Fibroblast of lung (primary cell): ENCODE measurements at regions not wholly inside any gene's neighbourhood (a gene's known extent, or its start where the extent isn't known, plus 50 kb on each side); places are given as distances from the start of the nearest gene placed in this dataset.

ENCODE experiments used
- DNase-seq, 2 donors: peaks; one replicate each; pipeline versions ENCODE4 v3.0.0 to v3.0.0-alpha.2; 2010; ENCODE audit warnings: low read depth in 2 of 2
- H2AFZ ChIP-seq: 2 replicates; pipeline ENCODE4 v1.5.1; 2012; ENCODE audit warnings: low read length, control low read depth, inconsistent platforms
- H3K27ac ChIP-seq: 2 replicates; pipeline ENCODE4 v1.5.1; 2011; ENCODE audit warnings: low read length, control low read depth; ENCODE audit not compliant: insufficient read depth
- H3K27me3 ChIP-seq: 2 replicates; pipeline ENCODE4 v1.5.1; 2011; ENCODE audit warnings: mild to moderate bottlenecking, low read length; ENCODE audit not compliant: control insufficient read depth, insufficient read depth
- H3K36me3 ChIP-seq: 2 replicates; pipeline ENCODE4 v1.5.1; 2011; ENCODE audit warnings: low read length; ENCODE audit not compliant: control insufficient read depth, insufficient read depth
- H3K4me1 ChIP-seq: 2 replicates; pipeline ENCODE4 v1.5.1; 2011; ENCODE audit warnings: low read length; ENCODE audit not compliant: control insufficient read depth, insufficient read depth; ENCODE audit errors: extremely low read depth
- H3K4me2 ChIP-seq: 2 replicates; pipeline ENCODE4 v1.5.1; 2011; ENCODE audit warnings: low read length, control low read depth; ENCODE audit not compliant: insufficient read depth; ENCODE audit errors: extremely low read depth
- H3K4me3 ChIP-seq, 4 experiments: fragments of 200-600 bp in 1 of 4; sonication (generic) in 1 of 4; replicated peaks in 1 of 4; 2 replicates each; pipeline ENCODE4 v1.5.1; 2011 to 2016; ENCODE audit warnings: low read length in 4 of 4, low read depth in 3 of 4, mild to moderate bottlenecking in 3 of 4, control low read depth in 2 of 4, inconsistent platforms in 1 of 4, mixed read lengths in 1 of 4; ENCODE audit not compliant: insufficient read depth in 1 of 4; ENCODE audit errors: control extremely low read depth in 1 of 4
- H3K79me2 ChIP-seq: 2 replicates; pipeline ENCODE4 v1.5.1; 2012; ENCODE audit warnings: mild to moderate bottlenecking, low read length, inconsistent platforms; ENCODE audit not compliant: control insufficient read depth, insufficient read depth
- H3K9ac ChIP-seq: 2 replicates; pipeline ENCODE4 v1.5.1; 2011; ENCODE audit warnings: mild to moderate bottlenecking, low read length, control low read depth; ENCODE audit not compliant: insufficient read depth
- H3K9me3 ChIP-seq: 2 replicates; pipeline ENCODE4 v1.5.1; 2012; ENCODE audit warnings: low read depth, low read length; ENCODE audit not compliant: control insufficient read depth, insufficient read depth
- H4K20me1 ChIP-seq: 2 replicates; pipeline ENCODE4 v1.5.1; 2011; ENCODE audit warnings: low read length; ENCODE audit not compliant: control insufficient read depth, insufficient read depth; ENCODE audit errors: extremely low read depth
- EZH2 ChIP-seq: IDR thresholded peaks from 2 replicates; pipeline ENCODE4 v1.5.1; 2012; ENCODE audit warnings: low read length, control low read depth, mild to moderate bottlenecking; ENCODE audit errors: missing control alignments
- TF ChIP-seq, protein P1 (sequence below), 2 donors: IDR thresholded peaks in 1 of 2; conservative IDR thresholded peaks in 1 of 2; 1 replicate in 1 of 2; 2 replicates in 1 of 2; pipeline ENCODE4 v1.5.1; 2011 to 2012; ENCODE audit warnings: low read length in 2 of 2, control low read depth in 1 of 2, inconsistent platforms in 1 of 2, low read depth in 1 of 2, mild to moderate bottlenecking in 1 of 2

DNA sequence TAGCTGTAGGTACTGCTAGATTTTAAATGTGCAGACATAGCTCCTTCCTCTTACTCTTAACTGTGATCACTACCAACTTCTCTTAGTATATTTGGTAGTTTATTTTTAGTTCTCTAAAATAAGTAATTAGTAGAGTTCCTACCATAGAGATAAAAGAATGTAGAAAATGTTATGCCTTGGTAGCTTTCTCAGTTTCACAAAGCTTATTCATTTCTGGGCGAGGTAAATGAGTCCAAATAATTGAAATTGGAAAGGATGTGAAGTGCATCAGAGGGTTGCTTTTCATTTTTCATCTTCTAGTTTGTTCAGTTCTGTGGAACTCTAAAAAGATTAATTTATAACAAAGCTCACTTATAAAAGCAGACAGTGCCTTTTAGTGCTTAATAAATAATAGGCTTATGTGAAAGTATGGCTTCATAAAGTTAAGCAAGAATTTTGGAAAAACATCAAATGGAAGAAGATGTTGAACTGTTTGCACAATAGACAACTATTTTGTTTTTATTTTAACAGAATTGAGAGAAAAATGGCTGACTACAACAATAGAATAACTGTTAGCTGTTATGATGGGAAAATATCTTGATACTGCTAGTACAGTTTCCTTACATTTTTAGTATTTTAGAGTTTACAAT is 303.7 kb downstream of the UTRN start:
- Histone ChIP-seq H3K79me2 (no peaks in the 10 kb centered on the region), H3K9ac (no peak overlapping the region), H3K9me3 (no peaks in the 10 kb centered on the region), H3K4me3 (no peak overlapping the region), H3K4me1 (no peaks in the 10 kb centered on the region), H3K4me2 (no peak overlapping the region), H3K27ac (no peak overlapping the region), H3K27me3 (no peaks in the 10 kb centered on the region), H3K36me3 (no peaks in the 10 kb centered on the region), H2AFZ (no peak overlapping the region), H4K20me1 (no peaks in the 10 kb centered on the region)
- peak in 1 of 2 donors; percentile 16 for DNase-seq
- TF ChIP-seq, protein P1, sequence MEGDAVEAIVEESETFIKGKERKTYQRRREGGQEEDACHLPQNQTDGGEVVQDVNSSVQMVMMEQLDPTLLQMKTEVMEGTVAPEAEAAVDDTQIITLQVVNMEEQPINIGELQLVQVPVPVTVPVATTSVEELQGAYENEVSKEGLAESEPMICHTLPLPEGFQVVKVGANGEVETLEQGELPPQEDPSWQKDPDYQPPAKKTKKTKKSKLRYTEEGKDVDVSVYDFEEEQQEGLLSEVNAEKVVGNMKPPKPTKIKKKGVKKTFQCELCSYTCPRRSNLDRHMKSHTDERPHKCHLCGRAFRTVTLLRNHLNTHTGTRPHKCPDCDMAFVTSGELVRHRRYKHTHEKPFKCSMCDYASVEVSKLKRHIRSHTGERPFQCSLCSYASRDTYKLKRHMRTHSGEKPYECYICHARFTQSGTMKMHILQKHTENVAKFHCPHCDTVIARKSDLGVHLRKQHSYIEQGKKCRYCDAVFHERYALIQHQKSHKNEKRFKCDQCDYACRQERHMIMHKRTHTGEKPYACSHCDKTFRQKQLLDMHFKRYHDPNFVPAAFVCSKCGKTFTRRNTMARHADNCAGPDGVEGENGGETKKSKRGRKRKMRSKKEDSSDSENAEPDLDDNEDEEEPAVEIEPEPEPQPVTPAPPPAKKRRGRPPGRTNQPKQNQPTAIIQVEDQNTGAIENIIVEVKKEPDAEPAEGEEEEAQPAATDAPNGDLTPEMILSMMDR (conservative IDR thresholded peaks at IDR 0.05 in 1 of 2, IDR thresholded peaks at IDR 0.05 in 1 of 2; ENCODE audit: low read depth in 1 of 2, low read length in 2 of 2) = no peak
- TF ChIP-seq EZH2 = no peak

DNA sequence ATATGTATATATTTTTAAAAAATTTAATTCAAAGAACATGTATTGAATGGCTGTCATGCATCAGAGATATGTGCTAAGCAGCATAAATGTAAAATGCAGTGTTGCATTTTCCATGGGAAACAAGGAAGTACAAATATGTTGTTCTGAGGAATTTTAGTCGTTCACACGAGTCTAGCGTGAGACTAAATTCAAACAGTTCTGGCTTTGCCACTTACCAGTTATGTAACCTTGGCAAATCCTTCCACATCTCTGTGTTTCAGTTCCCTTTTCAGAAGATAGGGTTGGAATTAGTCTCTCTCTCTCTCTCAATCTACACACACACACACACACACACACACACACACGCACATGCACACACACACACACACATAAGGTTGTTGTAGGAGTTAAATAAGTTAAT is 305.4 kb downstream of the UTRN start:
- Histone ChIP-seq H3K9ac (no peak overlapping the region), H3K36me3 (no peaks in the 10 kb centered on the region), H2AFZ (no peak overlapping the region), H3K9me3 (no peaks in the 10 kb centered on the region), H3K4me1 (no peaks in the 10 kb centered on the region), H3K27ac (no peak overlapping the region), H3K4me3 (no peak overlapping the region), H3K79me2 (no peaks in the 10 kb centered on the region), H4K20me1 (no peaks in the 10 kb centered on the region), H3K27me3 (no peaks in the 10 kb centered on the region), H3K4me2 (no peak overlapping the region)
- no peak for DNase-seq
- TF ChIP-seq, protein P1 (conservative IDR thresholded peaks at IDR 0.05 in 1 of 2, IDR thresholded peaks at IDR 0.05 in 1 of 2; ENCODE audit: low read depth in 1 of 2, low read length in 2 of 2) = no peak
- no peak for TF ChIP-seq EZH2

DNA sequence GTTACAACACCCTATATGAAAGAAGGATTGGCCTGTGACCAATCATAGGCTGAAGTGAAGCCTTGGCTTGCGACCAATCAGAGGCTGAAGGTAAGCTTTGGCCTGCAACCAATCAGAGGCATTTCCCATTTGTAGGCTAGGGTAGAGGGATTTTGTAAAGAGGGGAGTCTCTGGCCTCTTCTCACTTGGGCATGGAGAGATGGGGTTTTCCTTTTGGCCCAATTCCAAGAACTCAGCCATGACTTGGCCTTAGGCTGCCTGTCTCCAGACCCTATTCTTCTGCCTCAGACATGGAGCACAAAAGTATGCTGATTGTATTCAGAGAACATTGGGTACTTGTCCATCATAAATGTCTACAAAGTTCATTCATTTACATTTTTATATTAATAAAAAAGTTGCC is 308.3 kb downstream of the UTRN start:
- Histone ChIP-seq H4K20me1 (no peaks in the 10 kb centered on the region), H3K36me3 (no peaks in the 10 kb centered on the region), H3K9ac (no peak overlapping the region), H3K79me2 (no peaks in the 10 kb centered on the region), H3K27ac (no peak overlapping the region), H3K9me3 (no peaks in the 10 kb centered on the region), H3K4me2 (no peak overlapping the region), H2AFZ (no peak overlapping the region), H3K27me3 (no peaks in the 10 kb centered on the region), H3K4me1 (no peaks in the 10 kb centered on the region), H3K4me3 (no peak overlapping the region)
- TF ChIP-seq, protein P1 (conservative IDR thresholded peaks at IDR 0.05 in 1 of 2, IDR thresholded peaks at IDR 0.05 in 1 of 2; ENCODE audit: low read depth in 1 of 2, low read length in 2 of 2) = no peak
- TF ChIP-seq EZH2 = no peak
- no peak for DNase-seq
